ENCODE measurements at regions not wholly inside any gene's neighbourhood (a gene's known extent, or its start where the extent isn't known, plus 50 kb on each side); places are given as distances from the start of the nearest gene placed in this dataset.

DNA sequence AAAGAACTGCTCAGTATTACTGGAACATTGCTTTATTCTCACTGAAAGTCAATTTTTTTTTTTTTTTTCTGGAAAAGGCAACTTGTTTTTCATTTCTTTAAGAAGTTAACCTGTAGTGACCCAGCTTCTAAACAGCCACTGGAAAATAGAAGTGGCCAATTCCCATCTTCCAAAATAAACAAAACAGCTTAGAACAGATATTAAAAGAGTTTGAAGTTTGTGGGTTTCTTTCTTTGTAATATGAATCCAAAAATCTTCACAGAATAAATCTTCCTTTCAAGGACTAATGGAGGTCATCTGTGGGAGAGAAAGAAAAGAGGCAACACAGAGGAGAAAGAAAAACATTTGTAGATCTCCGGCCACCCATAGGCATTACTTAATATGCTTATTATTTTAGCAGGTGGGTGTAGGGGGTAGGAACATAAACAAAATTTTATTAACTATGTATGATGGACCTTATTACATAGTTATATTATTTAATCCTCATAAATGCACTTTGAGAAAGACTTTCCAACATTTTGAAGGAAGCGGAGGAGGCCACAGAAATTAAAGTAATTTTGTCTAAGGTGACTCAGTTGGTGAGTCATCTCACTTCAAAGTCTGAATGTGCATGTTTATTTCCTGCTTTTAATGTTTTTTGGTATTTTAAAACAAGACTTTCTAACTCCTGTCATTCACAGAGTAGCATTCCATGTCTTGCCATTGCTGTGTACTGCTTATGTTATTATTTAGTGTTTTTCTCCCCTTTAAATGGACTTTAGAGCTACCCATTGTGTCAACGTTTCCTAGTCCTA is 1791.8 kb upstream of the WWC1 start:
- H3K27ac ChIP-seq (ENCODE audit: extremely low read length, insufficient read depth, low read length): no peak overlapping the region
- WGBS (ENCODE audit: low lambda C conversion rate): 12% methylated on average over 3 of the region's 3 CpGs
- ChIA-PET CTCF (ENCODE audit: low intra/inter-chr PET ratio, low total read pairs) (no interaction called here), POLR2A (no interaction called here)
- in situ Hi-C loops (cut with HindIII; ENCODE audit: extremely low pct_ligation_motif_present, low pct_unique_long_range_greater_than_20kb): no loop called here
- no peaks in the 10 kb centered on the region for H3K4me1 ChIP-seq (ENCODE audit: insufficient read depth, low read length)
- TF ChIP-seq ETV6 (CRISPR knock-in tag; conservative IDR thresholded peaks at IDR 0.05) (no peak), SRY (CRISPR knock-in tag; IDR thresholded peaks at IDR 0.05) (no peak), HMG20A (CRISPR knock-in tag; IDR thresholded peaks at IDR 0.05; ENCODE audit: borderline replicate concordance) (no peak), ZNF704 (CRISPR knock-in tag; IDR thresholded peaks at IDR 0.05; ENCODE audit: borderline replicate concordance) (no peak), CSRNP2 (CRISPR knock-in tag; conservative IDR thresholded peaks at IDR 0.05; ENCODE audit: low read depth) (no peak), EED (CRISPR knock-in tag; IDR thresholded peaks at IDR 0.05) (no peak), CENPX (CRISPR knock-in tag; IDR thresholded peaks at IDR 0.05) (no peak), ZNF740 (CRISPR knock-in tag; IDR thresholded peaks at IDR 0.05) (no peak), ZNF678 (CRISPR knock-in tag; IDR thresholded peaks at IDR 0.05) (no peak), ELF1 (CRISPR knock-in tag; IDR thresholded peaks at IDR 0.05) (no peak), RFX3 (CRISPR knock-in tag; IDR thresholded peaks at IDR 0.05) (no peak), MED1 (CRISPR knock-in tag; IDR thresholded peaks at IDR 0.05) (no peak)
- TF ChIP-seq, protein P1, sequence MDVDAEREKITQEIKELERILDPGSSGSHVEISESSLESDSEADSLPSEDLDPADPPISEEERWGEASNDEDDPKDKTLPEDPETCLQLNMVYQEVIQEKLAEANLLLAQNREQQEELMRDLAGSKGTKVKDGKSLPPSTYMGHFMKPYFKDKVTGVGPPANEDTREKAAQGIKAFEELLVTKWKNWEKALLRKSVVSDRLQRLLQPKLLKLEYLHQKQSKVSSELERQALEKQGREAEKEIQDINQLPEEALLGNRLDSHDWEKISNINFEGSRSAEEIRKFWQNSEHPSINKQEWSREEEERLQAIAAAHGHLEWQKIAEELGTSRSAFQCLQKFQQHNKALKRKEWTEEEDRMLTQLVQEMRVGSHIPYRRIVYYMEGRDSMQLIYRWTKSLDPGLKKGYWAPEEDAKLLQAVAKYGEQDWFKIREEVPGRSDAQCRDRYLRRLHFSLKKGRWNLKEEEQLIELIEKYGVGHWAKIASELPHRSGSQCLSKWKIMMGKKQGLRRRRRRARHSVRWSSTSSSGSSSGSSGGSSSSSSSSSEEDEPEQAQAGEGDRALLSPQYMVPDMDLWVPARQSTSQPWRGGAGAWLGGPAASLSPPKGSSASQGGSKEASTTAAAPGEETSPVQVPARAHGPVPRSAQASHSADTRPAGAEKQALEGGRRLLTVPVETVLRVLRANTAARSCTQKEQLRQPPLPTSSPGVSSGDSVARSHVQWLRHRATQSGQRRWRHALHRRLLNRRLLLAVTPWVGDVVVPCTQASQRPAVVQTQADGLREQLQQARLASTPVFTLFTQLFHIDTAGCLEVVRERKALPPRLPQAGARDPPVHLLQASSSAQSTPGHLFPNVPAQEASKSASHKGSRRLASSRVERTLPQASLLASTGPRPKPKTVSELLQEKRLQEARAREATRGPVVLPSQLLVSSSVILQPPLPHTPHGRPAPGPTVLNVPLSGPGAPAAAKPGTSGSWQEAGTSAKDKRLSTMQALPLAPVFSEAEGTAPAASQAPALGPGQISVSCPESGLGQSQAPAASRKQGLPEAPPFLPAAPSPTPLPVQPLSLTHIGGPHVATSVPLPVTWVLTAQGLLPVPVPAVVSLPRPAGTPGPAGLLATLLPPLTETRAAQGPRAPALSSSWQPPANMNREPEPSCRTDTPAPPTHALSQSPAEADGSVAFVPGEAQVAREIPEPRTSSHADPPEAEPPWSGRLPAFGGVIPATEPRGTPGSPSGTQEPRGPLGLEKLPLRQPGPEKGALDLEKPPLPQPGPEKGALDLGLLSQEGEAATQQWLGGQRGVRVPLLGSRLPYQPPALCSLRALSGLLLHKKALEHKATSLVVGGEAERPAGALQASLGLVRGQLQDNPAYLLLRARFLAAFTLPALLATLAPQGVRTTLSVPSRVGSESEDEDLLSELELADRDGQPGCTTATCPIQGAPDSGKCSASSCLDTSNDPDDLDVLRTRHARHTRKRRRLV (CRISPR knock-in tag; IDR thresholded peaks at IDR 0.05): no peak
- TF ChIP-seq, protein P2, sequence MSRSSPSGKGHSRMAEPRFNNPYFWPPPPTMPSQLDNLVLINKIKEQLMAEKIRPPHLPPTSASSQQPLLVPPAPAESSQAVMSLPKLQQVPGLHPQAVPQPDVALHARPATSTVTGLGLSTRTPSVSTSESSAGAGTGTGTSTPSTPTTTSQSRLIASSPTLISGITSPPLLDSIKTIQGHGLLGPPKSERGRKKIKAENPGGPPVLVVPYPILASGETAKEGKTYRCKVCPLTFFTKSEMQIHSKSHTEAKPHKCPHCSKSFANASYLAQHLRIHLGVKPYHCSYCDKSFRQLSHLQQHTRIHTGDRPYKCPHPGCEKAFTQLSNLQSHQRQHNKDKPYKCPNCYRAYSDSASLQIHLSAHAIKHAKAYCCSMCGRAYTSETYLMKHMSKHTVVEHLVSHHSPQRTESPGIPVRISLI (CRISPR knock-in tag; IDR thresholded peaks at IDR 0.05; ENCODE audit: borderline replicate concordance): no peak
- H2AFZ ChIP-seq (ENCODE audit: low read length): no peak overlapping the region
- H4K20me1 ChIP-seq (ENCODE audit: insufficient read depth, low read length): no peaks in the 10 kb centered on the region
- no peaks in the 10 kb centered on the region for H3K79me2 ChIP-seq (ENCODE audit: insufficient read depth, low read length)
- ATAC-seq (no peak), FAIRE-seq (no peak), DNase-seq (ENCODE audit: low spot score) (no peak)
- H3K9ac ChIP-seq (ENCODE audit: insufficient read depth, low read depth, low read length): no peak overlapping the region
- H3K4me3 ChIP-seq (replicated peaks in 1 of 3; ENCODE audit: insufficient read depth in 1 of 3, low read depth in 2 of 3, low read length in 3 of 3): no peak overlapping the region
- H3K27me3 ChIP-seq (ENCODE audit: control insufficient read depth in 1 of 2, insufficient read depth in 2 of 2, low read length in 2 of 2): no peaks in the 10 kb centered on the region
- BruUV-seq (replicated peaks): no TSS peak
- no peak overlapping the region for H3K4me2 ChIP-seq (ENCODE audit: low read depth, low read length)
- H3K9me3 ChIP-seq (ENCODE audit: low read length): peaks cover 75% of the 10 kb centered on the region
- no peaks in the 10 kb centered on the region for H3K36me3 ChIP-seq (replicated peaks in 1 of 2; ENCODE audit: control insufficient read depth in 1 of 2, insufficient read depth in 2 of 2, low read length in 2 of 2)
- intact Hi-C loops (cut with micrococcal nuclease; ENCODE audit: unreplicated experiment): no loop called here
